ENCODE measurements at regions not wholly inside any gene's neighbourhood (a gene's known extent, or its start where the extent isn't known, plus 50 kb on each side); places are given as distances from the start of the nearest gene placed in this dataset.

GRCh38 chr1:177847843-177848242, 122.0 kb downstream of the SEC16B start:
- TF ChIP-seq EZH2 (IDR thresholded peaks at IDR 0.05; ENCODE audit: low read length, missing control alignments) (no peak), CTCF (conservative IDR thresholded peaks at IDR 0.05 in 1 of 2, IDR thresholded peaks at IDR 0.05 in 1 of 2; ENCODE audit: low read depth in 1 of 2, low read length in 2 of 2) (no peak)
